IMR-90 (cell line): ENCODE measurements at regions not wholly inside any gene's neighbourhood (a gene's known extent, or its start where the extent isn't known, plus 50 kb on each side); places are given as distances from the start of the nearest gene placed in this dataset.

Experiments used
- ATAC-seq: fragments of 200-7000 bp; cut with Tn5 transposase; 2 replicates; pipeline ENCODE4 v1.9.1; 2020; ENCODE audit warnings: low read depth, mild to moderate bottlenecking, moderate library complexity
- BruUV-seq: library from RNA; stranded (reverse); fragments of 400-500 nt; replicated peaks from 2 replicates; lab custom pipeline; 2021; lab: Mats Ljungman, UMichigan
- CTCF ChIA-PET: fragments of 300-600 bp; formaldehyde crosslinking; extraction: SDS; loops from one replicate; lab custom pipeline; 2021; ENCODE audit warnings: antibody characterized with exemption; lab: Yijun Ruan, JAX
- POLR2A ChIA-PET: fragments of 300-600 bp; sonication (Branson Sonifier 250); formaldehyde crosslinking; loops from one replicate; lab custom pipeline; 2022; ENCODE audit warnings: antibody characterized with exemption; ENCODE audit not compliant: unreplicated experiment; lab: Charles Lee
- DNase-seq: peaks from one replicate; pipeline ENCODE4 v3.0.0; 2013
- H2AFZ ChIP-seq: replicated peaks from 2 replicates; pipeline ENCODE3; 2013; ENCODE audit warnings: low read length, mild to moderate bottlenecking; ENCODE audit not compliant: poor library complexity
- H2AK5ac ChIP-seq: 2 replicates; pipeline ENCODE4 v1.6.1; 2013; ENCODE audit warnings: low read depth, low read length, inconsistent platforms
- H2AK9ac ChIP-seq: replicated peaks from 2 replicates; pipeline ENCODE3; 2013; ENCODE audit warnings: mild to moderate bottlenecking, low read depth, low read length, moderate library complexity; ENCODE audit not compliant: poor library complexity
- H2BK120ac ChIP-seq: 2 replicates; pipeline ENCODE4 v1.6.1; 2013; ENCODE audit warnings: low read depth, low read length, inconsistent platforms
- H2BK15ac ChIP-seq: 3 replicates; pipeline ENCODE4 v1.6.1; 2013; ENCODE audit warnings: low read depth, low read length, inconsistent platforms
- H2BK20ac ChIP-seq: 2 replicates; pipeline ENCODE4 v1.6.1; 2013; ENCODE audit warnings: low read depth, mild to moderate bottlenecking, inconsistent platforms, low read length, moderate library complexity
- H2BK5ac ChIP-seq: 2 replicates; pipeline ENCODE4 v1.6.1; 2013; ENCODE audit warnings: mild to moderate bottlenecking, low read depth, low read length, inconsistent platforms; ENCODE audit not compliant: poor library complexity, severe bottlenecking
- H3K14ac ChIP-seq: replicated peaks from 2 replicates; pipeline ENCODE4 v1.6.1; 2013; ENCODE audit warnings: low read depth, low read length, inconsistent platforms
- H3K18ac ChIP-seq: 2 replicates; pipeline ENCODE4 v1.6.1; 2013; ENCODE audit warnings: low read depth, low read length, control low read depth
- H3K23ac ChIP-seq: 2 replicates; pipeline ENCODE4 v1.6.1; 2013; ENCODE audit warnings: low read depth, low read length, inconsistent platforms
- H3K27ac ChIP-seq: 2 replicates; pipeline ENCODE4 v1.5.1; 2013; ENCODE audit warnings: mild to moderate bottlenecking, control low read depth, low read length; ENCODE audit not compliant: insufficient read depth
- H3K27me3 ChIP-seq: 2 replicates; pipeline ENCODE4 v1.6.1; 2013; ENCODE audit warnings: low read length; ENCODE audit not compliant: control insufficient read depth, insufficient read depth
- H3K36me3 ChIP-seq: 2 replicates; pipeline ENCODE4 v1.6.1; 2013; ENCODE audit warnings: low read length, mixed read lengths; ENCODE audit not compliant: control insufficient read depth, insufficient read depth
- H3K4ac ChIP-seq: 2 replicates; pipeline ENCODE4 v1.6.1; 2013; ENCODE audit warnings: low read depth, low read length, inconsistent platforms
- H3K4me1 ChIP-seq: 2 replicates; pipeline ENCODE4 v1.6.1; 2013; ENCODE audit warnings: low read length, mixed read lengths; ENCODE audit not compliant: control insufficient read depth, insufficient read depth
- H3K4me2 ChIP-seq: 2 replicates; pipeline ENCODE4 v1.6.1; 2013; ENCODE audit warnings: low read depth, mild to moderate bottlenecking, control low read depth, low read length, moderate library complexity
- H3K4me3 ChIP-seq: 2 replicates; pipeline ENCODE4 v1.5.1; 2013; ENCODE audit warnings: low read depth, mild to moderate bottlenecking, control low read depth, low read length, moderate library complexity; ENCODE audit not compliant: insufficient read depth
- H3K56ac ChIP-seq: 2 replicates; pipeline ENCODE4 v1.6.1; 2013; ENCODE audit warnings: low read length, inconsistent platforms; ENCODE audit not compliant: insufficient read depth; ENCODE audit errors: extremely low read depth
- H3K79me1 ChIP-seq, 2 experiments: 2 replicates each; pipeline ENCODE4 v1.6.1; 2013; ENCODE audit warnings: low read length in 2 of 2, inconsistent platforms in 1 of 2, low read depth in 1 of 2
- H3K9ac ChIP-seq: 2 replicates; pipeline ENCODE4 v1.6.1; 2013; ENCODE audit warnings: low read depth, low read length, control low read depth
- H3K9me1 ChIP-seq: 2 replicates; pipeline ENCODE4 v1.6.1; 2013; ENCODE audit warnings: low read length, inconsistent platforms; ENCODE audit not compliant: insufficient read depth
- H3K9me3 ChIP-seq: 2 replicates; pipeline ENCODE4 v1.6.1; 2013; ENCODE audit warnings: low read length; ENCODE audit not compliant: control insufficient read depth, insufficient read depth
- H4K20me1 ChIP-seq: 2 replicates; pipeline ENCODE4 v1.6.1; 2013; ENCODE audit warnings: low read length, inconsistent platforms; ENCODE audit not compliant: insufficient read depth
- H4K5ac ChIP-seq: 2 replicates; pipeline ENCODE4 v1.6.1; 2013; ENCODE audit warnings: mild to moderate bottlenecking, low read depth, low read length, control low read depth
- H4K8ac ChIP-seq, 2 experiments: 2 replicates each; pipeline ENCODE4 v1.6.1; 2013; ENCODE audit warnings: low read depth in 2 of 2, low read length in 2 of 2, control low read depth in 1 of 2, inconsistent platforms in 1 of 2
- H4K91ac ChIP-seq: 2 replicates; pipeline ENCODE4 v1.6.1; 2013; ENCODE audit warnings: low read depth, low read length, inconsistent platforms; ENCODE audit not compliant: insufficient read depth
- BHLHE40 ChIP-seq: fragments of 150-350 bp; IDR thresholded peaks from 2 replicates; pipeline ENCODE4 v1.6.1; 2016; ENCODE audit warnings: mild to moderate bottlenecking, low read depth, low read length
- CEBPB ChIP-seq: IDR thresholded peaks from 2 replicates; pipeline ENCODE4 v1.6.1; 2012; ENCODE audit warnings: low read depth, low read length, improper control_type of control experiment
- CHD1 ChIP-seq: IDR thresholded peaks from 2 replicates; pipeline ENCODE4 v1.6.1; 2012; ENCODE audit warnings: low read depth, low read length, improper control_type of control experiment
- ELK1 ChIP-seq: fragments of 150-350 bp; IDR thresholded peaks from 2 replicates; pipeline ENCODE4 v1.6.1; 2016; ENCODE audit warnings: low read depth, mild to moderate bottlenecking, low read length, moderate library complexity, borderline replicate concordance
- FOS ChIP-seq: fragments of 150-350 bp; IDR thresholded peaks from 2 replicates; pipeline ENCODE4 v1.6.1; 2016; ENCODE audit warnings: low read depth, low read length
- MAFK ChIP-seq: IDR thresholded peaks from 2 replicates; pipeline ENCODE4 v1.6.1; 2012; ENCODE audit warnings: low read depth, low read length, improper control_type of control experiment
- MXI1 ChIP-seq: IDR thresholded peaks from 2 replicates; pipeline ENCODE4 v1.6.1; 2012; ENCODE audit warnings: low read depth, mild to moderate bottlenecking, low read length, moderate library complexity, borderline replicate concordance
- POLR2A ChIP-seq: IDR thresholded peaks from 2 replicates; pipeline ENCODE4 v1.6.1; 2012; ENCODE audit warnings: mild to moderate bottlenecking, low read depth, low read length
- RCOR1 ChIP-seq: IDR thresholded peaks from 2 replicates; pipeline ENCODE4 v1.6.1; 2012; ENCODE audit warnings: mild to moderate bottlenecking, low read length, improper control_type of control experiment; ENCODE audit not compliant: insufficient replicate concordance
- USF2 ChIP-seq: fragments of 150-350 bp; IDR thresholded peaks from 2 replicates; pipeline ENCODE4 v1.6.1; 2017; ENCODE audit warnings: mild to moderate bottlenecking, antibody characterized with exemption, low read length, low read depth
- WGBS, 2 experiments: methylation state at CpG; one replicate each; pipeline versions ENCODE4 v1.1.5 to v1.1.7; 2013; ENCODE audit warnings: missing lambda C conversion rate in 2 of 2; ENCODE audit not compliant: insufficient read length in 1 of 2; ENCODE audit errors: extremely low coverage in 2 of 2; 5-methylcytosine and 5-hydroxymethylcytosine counted together
- dilution Hi-C: fragments of 300-500 bp; cut with HindIII; formaldehyde crosslinking; loops from one replicate; pipeline ENCODE4 v1.14.3; 2018; ENCODE audit warnings: low sequenced_read_pairs; ENCODE audit not compliant: unreplicated experiment
- in situ Hi-C: fragments of 300-500 bp; cut with MboI; formaldehyde crosslinking; loops from 3 replicates; pipeline ENCODE4 v1.14.3; 2019; ENCODE audit warnings: low sequenced_read_pairs, inconsistent platforms, mixed read lengths
- intact Hi-C: fragments of 100-400 bp; cut with micrococcal nuclease; formaldehyde crosslinking; loops from 2 replicates; pipeline ENCODE4 v1.10.0; 2022
- TF ChIP-seq, protein P1 (sequence below): conservative IDR thresholded peaks from 2 replicates; pipeline ENCODE4 v1.5.1; 2012; ENCODE audit warnings: mild to moderate bottlenecking, low read depth, low read length, improper control_type of control experiment

DNA sequence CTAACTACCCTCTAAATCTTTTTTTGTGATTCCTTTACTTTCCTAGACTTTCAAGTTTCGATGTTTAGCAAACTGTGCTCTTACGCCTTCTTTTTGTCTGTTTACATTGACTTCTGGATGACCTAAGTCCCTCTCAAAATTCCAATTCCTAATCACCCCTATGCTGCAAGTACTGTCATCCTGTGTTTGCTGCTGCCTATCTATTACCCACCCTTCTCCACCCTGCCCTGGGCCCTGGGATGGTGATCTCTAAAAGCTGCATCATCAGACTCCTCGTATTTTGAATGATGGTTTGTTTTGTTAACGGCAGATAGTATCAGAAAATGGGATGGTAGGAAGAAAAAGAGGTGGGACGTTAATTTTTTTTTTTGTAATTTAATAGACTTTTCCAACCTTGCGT lies 272.1 kb downstream of the DIO2 start:
- no peak overlapping the region for H3K27ac ChIP-seq
- no peak overlapping the region for H3K56ac ChIP-seq
- H2BK5ac ChIP-seq = no peak overlapping the region
- H3K9ac ChIP-seq = no peak overlapping the region
- no peak overlapping the region for H3K23ac ChIP-seq
- H2AK5ac ChIP-seq = no peak overlapping the region
- CTCF ChIA-PET = interaction anchor here (0.7 to 0.9 kb wide), 2 partner anchors 44 to 103 kb away, joined by 3 to 8 read pairs; no protein-coding TSS in a partner anchor
- H2BK120ac ChIP-seq = no peak overlapping the region
- POLR2A ChIA-PET = interaction anchor here (0.7 kb wide), 1 partner anchor 129 kb away, joined by 3 read pairs; no protein-coding TSS in a partner anchor
- TF ChIP-seq USF2 = no peak
- TF ChIP-seq MXI1 = no peak
- no peak for TF ChIP-seq FOS
- TF ChIP-seq BHLHE40 = no peak
- no peak for TF ChIP-seq CEBPB
- TF ChIP-seq RCOR1 = no peak
- no peak for TF ChIP-seq ELK1
- no peak for TF ChIP-seq CHD1
- no peak for TF ChIP-seq POLR2A
- no peak for TF ChIP-seq MAFK
- TF ChIP-seq, protein P1, sequence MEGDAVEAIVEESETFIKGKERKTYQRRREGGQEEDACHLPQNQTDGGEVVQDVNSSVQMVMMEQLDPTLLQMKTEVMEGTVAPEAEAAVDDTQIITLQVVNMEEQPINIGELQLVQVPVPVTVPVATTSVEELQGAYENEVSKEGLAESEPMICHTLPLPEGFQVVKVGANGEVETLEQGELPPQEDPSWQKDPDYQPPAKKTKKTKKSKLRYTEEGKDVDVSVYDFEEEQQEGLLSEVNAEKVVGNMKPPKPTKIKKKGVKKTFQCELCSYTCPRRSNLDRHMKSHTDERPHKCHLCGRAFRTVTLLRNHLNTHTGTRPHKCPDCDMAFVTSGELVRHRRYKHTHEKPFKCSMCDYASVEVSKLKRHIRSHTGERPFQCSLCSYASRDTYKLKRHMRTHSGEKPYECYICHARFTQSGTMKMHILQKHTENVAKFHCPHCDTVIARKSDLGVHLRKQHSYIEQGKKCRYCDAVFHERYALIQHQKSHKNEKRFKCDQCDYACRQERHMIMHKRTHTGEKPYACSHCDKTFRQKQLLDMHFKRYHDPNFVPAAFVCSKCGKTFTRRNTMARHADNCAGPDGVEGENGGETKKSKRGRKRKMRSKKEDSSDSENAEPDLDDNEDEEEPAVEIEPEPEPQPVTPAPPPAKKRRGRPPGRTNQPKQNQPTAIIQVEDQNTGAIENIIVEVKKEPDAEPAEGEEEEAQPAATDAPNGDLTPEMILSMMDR = no peak
- H3K14ac ChIP-seq = no peak overlapping the region
- intact Hi-C loops (no loop called here), in situ Hi-C loops (no loop called here), dilution Hi-C loops (no loop called here)
- H2BK20ac ChIP-seq = no peak overlapping the region
- 0 out of 2 replicates have a peak, but pooled peaks cover 2% of the 10 kb centered on the region for H3K4me1 ChIP-seq
- no peaks in the 10 kb centered on the region; the same call in 1 of the 2 replicates for H3K27me3 ChIP-seq
- BruUV-seq = no TSS peak
- H3K4me2 ChIP-seq = no peak overlapping the region
- no peak overlapping the region for H4K8ac ChIP-seq
- H2AFZ ChIP-seq = no peak overlapping the region
- H4K91ac ChIP-seq = no peak overlapping the region
- H3K36me3 ChIP-seq = no peaks in the 10 kb centered on the region
- ATAC-seq = no peak
- no peak overlapping the region for H3K4ac ChIP-seq
- no peaks in the 10 kb centered on the region for H3K79me1 ChIP-seq
- H4K20me1 ChIP-seq = no peaks in the 10 kb centered on the region
- no peaks in the 10 kb centered on the region for H3K9me1 ChIP-seq
- 6% methylated on average over 2 of the region's 6 CpGs; no CpG with 5 or more reads in 1 of the 2 experiments for WGBS, 2 experiments
- no peak overlapping the region for H3K18ac ChIP-seq
- no peak overlapping the region for H4K5ac ChIP-seq
- H2AK9ac ChIP-seq = no peak overlapping the region
- H3K4me3 ChIP-seq = no peak overlapping the region
- H2BK15ac ChIP-seq = no peak overlapping the region
- H3K9me3 ChIP-seq = no peaks in the 10 kb centered on the region
- no peak for DNase-seq
